SK-N-SH (cell line): ENCODE measurements at regions not wholly inside any gene's neighbourhood (a gene's known extent, or its start where the extent isn't known, plus 50 kb on each side); places are given as distances from the start of the nearest gene placed in this dataset.

Experiments
- CTCF ChIP-seq: fragments of 200-600 bp; sonication (generic); IDR thresholded peaks from 2 replicates; pipeline ENCODE4 v1.6.1; 2017; ENCODE audit warnings: antibody characterized with exemption, mild to moderate bottlenecking, moderate library complexity
- MEF2A ChIP-seq: IDR thresholded peaks from 2 replicates; pipeline ENCODE4 v1.4.0; 2012; ENCODE audit warnings: low read depth, borderline replicate concordance
- POLR2AphosphoS5 ChIP-seq: IDR thresholded peaks from 2 replicates; pipeline ENCODE4 v1.6.1; 2012; ENCODE audit warnings: low read depth, low read length
- RCOR1 ChIP-seq: fragments of 150-350 bp; IDR thresholded peaks from 2 replicates; pipeline ENCODE4 v1.6.1; 2017; ENCODE audit warnings: antibody characterized with exemption, low read length
- REST ChIP-seq: IDR thresholded peaks from 2 replicates; pipeline ENCODE4 v1.6.1; 2012; ENCODE audit warnings: mild to moderate bottlenecking, low read depth, low read length, moderate library complexity
- YY1 ChIP-seq: IDR thresholded peaks from 2 replicates; pipeline ENCODE4 v1.4.0; 2012; ENCODE audit warnings: low read depth, mild to moderate bottlenecking
- ZBTB33 ChIP-seq: IDR thresholded peaks from 2 replicates; pipeline ENCODE4 v1.4.0; 2012; ENCODE audit warnings: low read depth, borderline replicate concordance

- TF ChIP-seq MEF2A (no peak), POLR2AphosphoS5 (no peak), CTCF (no peak), ZBTB33 (no peak), YY1 (no peak), RCOR1 (no peak), REST (no peak)
These were observed 89.4 kb upstream of the KCNJ15 start for GRCh38 chr21:38167345-38167744.
